ENCODE measurements at regions not wholly inside any gene's neighbourhood (a gene's known extent, or its start where the extent isn't known, plus 50 kb on each side); places are given as distances from the start of the nearest gene placed in this dataset.
A peak's percentile ranks its signal among the peaks of the same experiment; 100 is the strongest.

GRCh38 chr1:218616681-218617080 is 271.5 kb downstream of the TGFB2 start:
- H3K4me2 ChIP-seq (ENCODE audit: low read length) = no peak overlapping the region

GRCh38 chr1:218617986-218618385 is 272.9 kb downstream of the TGFB2 start:
- Histone ChIP-seq H3K27me3 (ENCODE audit: control insufficient read depth, insufficient read depth, low read length) (no peaks in the 10 kb centered on the region), H3K4me2 (ENCODE audit: low read length) (no peak overlapping the region), H3K36me3 (ENCODE audit: insufficient read depth, low read length) (no peaks in the 10 kb centered on the region)

More at GRCh38 chr1:218616681-218617080, 271.5 kb downstream of the TGFB2 start:
- no peaks in the 10 kb centered on the region for H3K27me3 ChIP-seq (ENCODE audit: control insufficient read depth, insufficient read depth, low read length)
- H3K4me3 ChIP-seq (ENCODE audit: low read length) = no peak overlapping the region
- H3K9ac ChIP-seq (ENCODE audit: low read depth, low read length) = no peak overlapping the region
- no peaks in the 10 kb centered on the region for H3K36me3 ChIP-seq (ENCODE audit: insufficient read depth, low read length)
- peaks cover 16% of the 10 kb centered on the region for H3K4me1 ChIP-seq (ENCODE audit: control insufficient read depth, insufficient read depth, low read length)
- H3K9me3 ChIP-seq (replicated peaks; ENCODE audit: low read length) = no peaks in the 10 kb centered on the region

GRCh38 chr1:218620956-218621355 is 275.8 kb downstream of the TGFB2 start:
- Histone ChIP-seq H3K4me3 (ENCODE audit: low read length) (no peak overlapping the region), H3K4me1 (ENCODE audit: control insufficient read depth, insufficient read depth, low read length) (peaks cover 28% of the 10 kb centered on the region), H3K36me3 (ENCODE audit: insufficient read depth, low read length) (no peaks in the 10 kb centered on the region), H3K27me3 (ENCODE audit: control insufficient read depth, insufficient read depth, low read length) (no peaks in the 10 kb centered on the region), H3K4me2 (ENCODE audit: low read length) (peak overlapping the region; percentile 12), H3K9ac (ENCODE audit: low read depth, low read length) (no peak overlapping the region), H3K9me3 (replicated peaks; ENCODE audit: low read length) (no peaks in the 10 kb centered on the region)

More at GRCh38 chr1:218617986-218618385, 272.9 kb downstream of the TGFB2 start:
- Histone ChIP-seq H3K9ac (ENCODE audit: low read depth, low read length) (no peak overlapping the region), H3K4me1 (ENCODE audit: control insufficient read depth, insufficient read depth, low read length) (peaks cover 16% of the 10 kb centered on the region), H3K4me3 (ENCODE audit: low read length) (no peak overlapping the region), H3K9me3 (replicated peaks; ENCODE audit: low read length) (no peaks in the 10 kb centered on the region)

GRCh38 chr1:218624052-218624451 is 278.9 kb downstream of the TGFB2 start:
- Histone ChIP-seq H3K27me3 (ENCODE audit: control insufficient read depth, insufficient read depth, low read length) (no peaks in the 10 kb centered on the region), H3K4me1 (ENCODE audit: control insufficient read depth, insufficient read depth, low read length) (peaks cover 28% of the 10 kb centered on the region), H3K4me3 (ENCODE audit: low read length) (no peak overlapping the region), H3K9ac (ENCODE audit: low read depth, low read length) (no peak overlapping the region), H3K36me3 (ENCODE audit: insufficient read depth, low read length) (no peaks in the 10 kb centered on the region), H3K9me3 (replicated peaks; ENCODE audit: low read length) (peaks cover 5% of the 10 kb centered on the region), H3K4me2 (ENCODE audit: low read length) (no peak overlapping the region)

- Histone ChIP-seq H3K4me3 (ENCODE audit: low read length) (no peak overlapping the region), H3K9ac (ENCODE audit: low read depth, low read length) (no peak overlapping the region), H3K4me2 (ENCODE audit: low read length) (no peak overlapping the region), H3K9me3 (replicated peaks; ENCODE audit: low read length) (peaks cover 5% of the 10 kb centered on the region), H3K36me3 (ENCODE audit: insufficient read depth, low read length) (no peaks in the 10 kb centered on the region), H3K4me1 (ENCODE audit: control insufficient read depth, insufficient read depth, low read length) (peaks cover 22% of the 10 kb centered on the region), H3K27me3 (ENCODE audit: control insufficient read depth, insufficient read depth, low read length) (no peaks in the 10 kb centered on the region)
These were observed 280.3 kb downstream of the TGFB2 start for GRCh38 chr1:218625393-218625792.

- Histone ChIP-seq H3K4me3 (ENCODE audit: low read length) (no peak overlapping the region), H3K9ac (ENCODE audit: low read depth, low read length) (no peak overlapping the region), H3K4me1 (ENCODE audit: control insufficient read depth, insufficient read depth, low read length) (no peaks in the 10 kb centered on the region), H3K27me3 (ENCODE audit: control insufficient read depth, insufficient read depth, low read length) (no peaks in the 10 kb centered on the region), H3K36me3 (ENCODE audit: insufficient read depth, low read length) (no peaks in the 10 kb centered on the region), H3K9me3 (replicated peaks; ENCODE audit: low read length) (no peaks in the 10 kb centered on the region), H3K4me2 (ENCODE audit: low read length) (no peak overlapping the region)
These were observed 288.3 kb downstream of the TGFB2 start for GRCh38 chr1:218633238-218633988.

GRCh38 chr1:218634212-218634611 is 289.1 kb downstream of the TGFB2 start:
- Histone ChIP-seq H3K4me3 (ENCODE audit: low read length) (no peak overlapping the region), H3K36me3 (ENCODE audit: insufficient read depth, low read length) (no peaks in the 10 kb centered on the region), H3K4me1 (ENCODE audit: control insufficient read depth, insufficient read depth, low read length) (no peaks in the 10 kb centered on the region), H3K9ac (ENCODE audit: low read depth, low read length) (no peak overlapping the region), H3K27me3 (ENCODE audit: control insufficient read depth, insufficient read depth, low read length) (no peaks in the 10 kb centered on the region), H3K9me3 (replicated peaks; ENCODE audit: low read length) (no peaks in the 10 kb centered on the region), H3K4me2 (ENCODE audit: low read length) (no peak overlapping the region)

- H3K4me1 ChIP-seq (ENCODE audit: control insufficient read depth, insufficient read depth, low read length) = peaks cover under 1% of the 10 kb centered on the region
- H3K4me3 ChIP-seq (ENCODE audit: low read length) = no peak overlapping the region
- no peaks in the 10 kb centered on the region for H3K27me3 ChIP-seq (ENCODE audit: control insufficient read depth, insufficient read depth, low read length)
- no peaks in the 10 kb centered on the region for H3K36me3 ChIP-seq (ENCODE audit: insufficient read depth, low read length)
- H3K9me3 ChIP-seq (replicated peaks; ENCODE audit: low read length) = no peaks in the 10 kb centered on the region
- no peak overlapping the region for H3K4me2 ChIP-seq (ENCODE audit: low read length)
- H3K9ac ChIP-seq (ENCODE audit: low read depth, low read length) = no peak overlapping the region
These were observed 291.4 kb downstream of the TGFB2 start for GRCh38 chr1:218636548-218636947.

- Histone ChIP-seq H3K36me3 (ENCODE audit: insufficient read depth, low read length) (no peaks in the 10 kb centered on the region), H3K4me3 (ENCODE audit: low read length) (no peak overlapping the region), H3K4me1 (ENCODE audit: control insufficient read depth, insufficient read depth, low read length) (peaks cover 13% of the 10 kb centered on the region), H3K4me2 (ENCODE audit: low read length) (no peak overlapping the region), H3K27me3 (ENCODE audit: control insufficient read depth, insufficient read depth, low read length) (no peaks in the 10 kb centered on the region), H3K9ac (ENCODE audit: low read depth, low read length) (no peak overlapping the region), H3K9me3 (replicated peaks; ENCODE audit: low read length) (no peaks in the 10 kb centered on the region)
These were observed 295.0 kb downstream of the TGFB2 start for GRCh38 chr1:218640173-218640572.

GRCh38 chr1:218642033-218642948 is 297.2 kb downstream of the TGFB2 start:
- H3K4me2 ChIP-seq (ENCODE audit: low read length) = peak overlapping the region; percentile 28

GRCh38 chr1:218643281-218643680 is 298.1 kb downstream of the TGFB2 start:
- no peaks in the 10 kb centered on the region for H3K36me3 ChIP-seq (ENCODE audit: insufficient read depth, low read length)
- no peaks in the 10 kb centered on the region for H3K9me3 ChIP-seq (replicated peaks; ENCODE audit: low read length)
- no peak overlapping the region for H3K4me3 ChIP-seq (ENCODE audit: low read length)
- H3K9ac ChIP-seq (ENCODE audit: low read depth, low read length) = no peak overlapping the region
- H3K27me3 ChIP-seq (ENCODE audit: control insufficient read depth, insufficient read depth, low read length) = no peaks in the 10 kb centered on the region
- no peak overlapping the region for H3K4me2 ChIP-seq (ENCODE audit: low read length)
- H3K4me1 ChIP-seq (ENCODE audit: control insufficient read depth, insufficient read depth, low read length) = peaks cover 13% of the 10 kb centered on the region

More at GRCh38 chr1:218642033-218642948, 297.2 kb downstream of the TGFB2 start:
- no peaks in the 10 kb centered on the region for H3K9me3 ChIP-seq (replicated peaks; ENCODE audit: low read length)
- no peaks in the 10 kb centered on the region for H3K27me3 ChIP-seq (ENCODE audit: control insufficient read depth, insufficient read depth, low read length)
- peaks cover 13% of the 10 kb centered on the region for H3K4me1 ChIP-seq (ENCODE audit: control insufficient read depth, insufficient read depth, low read length)
- H3K36me3 ChIP-seq (ENCODE audit: insufficient read depth, low read length) = no peaks in the 10 kb centered on the region
- no peak overlapping the region for H3K9ac ChIP-seq (ENCODE audit: low read depth, low read length)
- H3K4me3 ChIP-seq (ENCODE audit: low read length) = no peak overlapping the region
